ENCODE measurements at regions not wholly inside any gene's neighbourhood (a gene's known extent, or its start where the extent isn't known, plus 50 kb on each side); places are given as distances from the start of the nearest gene placed in this dataset.
A peak's percentile ranks its signal among the peaks of the same experiment; 100 is the strongest.

GRCh38 chr9:84169240-84169639 lies 171.3 kb downstream of the SLC28A3 start:
- H4K5ac ChIP-seq (ENCODE audit: low read depth, low read length): peak overlapping the region; percentile 51; the same call in 1 of the 2 replicates
- H3K4ac ChIP-seq (ENCODE audit: low read depth, low read length): peak overlapping the region; percentile 18; the same call in 1 of the 2 replicates
- peak overlapping the region; percentile 54; the same call in 1 of the 2 replicates for H3K4me2 ChIP-seq (ENCODE audit: low read depth, low read length)
- TF ChIP-seq MAFK (IDR thresholded peaks at IDR 0.05; ENCODE audit: low read depth, low read length) (no peak), NFE2L2 (IDR thresholded peaks at IDR 0.05; ENCODE audit: low read depth, low read length) (peak; percentile 85), FOS (IDR thresholded peaks at IDR 0.05; ENCODE audit: low read depth, low read length) (peak; percentile 78), CTCF (conservative IDR thresholded peaks at IDR 0.05; ENCODE audit: low read depth, low read length) (no peak), ELK1 (IDR thresholded peaks at IDR 0.05; ENCODE audit: borderline replicate concordance, low read depth, low read length) (no peak), RAD21 (IDR thresholded peaks at IDR 0.05; ENCODE audit: low read length) (no peak)
- no peak overlapping the region for H3K56ac ChIP-seq (ENCODE audit: extremely low read depth, insufficient read depth, low read length)
- no peak overlapping the region for H2AK9ac ChIP-seq (replicated peaks; ENCODE audit: low read depth, low read length, poor library complexity)
- BruUV-seq (replicated peaks): no TSS peak
- in situ Hi-C loops (cut with MboI; ENCODE audit: low sequenced_read_pairs) (no loop called here), intact Hi-C loops (cut with micrococcal nuclease) (no loop called here), dilution Hi-C loops (cut with HindIII; ENCODE audit: low sequenced_read_pairs, unreplicated experiment) (no loop called here)
- DNase-seq: peak; percentile 85
- H3K9me1 ChIP-seq (ENCODE audit: insufficient read depth, low read length): peaks cover 8% of the 10 kb centered on the region
- H2AK5ac ChIP-seq (ENCODE audit: low read depth, low read length): peak overlapping the region; percentile 5; the same call in 1 of the 2 replicates
- H4K20me1 ChIP-seq (ENCODE audit: insufficient read depth, low read length): no peaks in the 10 kb centered on the region
- no peak overlapping the region for H3K23ac ChIP-seq (ENCODE audit: low read depth, low read length)
- no peak overlapping the region for H2AFZ ChIP-seq (replicated peaks; ENCODE audit: low read length, poor library complexity)
- ChIA-PET POLR2A (ENCODE audit: unreplicated experiment) (interaction anchor here (0.5 kb wide), 1 partner anchor 191 kb away, joined by 3 read pairs; no protein-coding TSS in a partner anchor), CTCF (no interaction called here)
- peaks cover 11% of the 10 kb centered on the region for H3K4me1 ChIP-seq (ENCODE audit: control insufficient read depth, insufficient read depth, low read length)
- peak overlapping the region in 1 of 2 experiments; percentile 73; a peak in 1 of 4 replicates for H4K8ac ChIP-seq (ENCODE audit: low read depth in 2 of 2, low read length in 2 of 2)
- H3K79me1 ChIP-seq (ENCODE audit: low read depth in 1 of 2, low read length in 2 of 2): no peaks in the 10 kb centered on the region
- no peak overlapping the region for H3K4me3 ChIP-seq (ENCODE audit: insufficient read depth, low read depth, low read length)
- no peak overlapping the region; the same call in 2 of the 3 replicates for H2BK15ac ChIP-seq (ENCODE audit: low read depth, low read length)
- H3K14ac ChIP-seq (replicated peaks; ENCODE audit: low read depth, low read length): no peak overlapping the region
- H2BK120ac ChIP-seq (ENCODE audit: low read depth, low read length): peak overlapping the region; percentile 63; the same call in 1 of the 2 replicates
- peak overlapping the region; percentile 70; the same call in 1 of the 2 replicates for H2BK20ac ChIP-seq (ENCODE audit: low read depth, low read length)
- peak; percentile 36 for ATAC-seq (ENCODE audit: low read depth)
- no peaks in the 10 kb centered on the region for H3K36me3 ChIP-seq (ENCODE audit: control insufficient read depth, insufficient read depth, low read length)
- no peak overlapping the region for H3K27ac ChIP-seq (ENCODE audit: insufficient read depth, low read length)
- peak overlapping the region; percentile 100 for H2BK5ac ChIP-seq (ENCODE audit: low read depth, low read length, poor library complexity, severe bottlenecking)
- H3K18ac ChIP-seq (ENCODE audit: low read depth, low read length): peak overlapping the region; percentile 80; the same call in 1 of the 2 replicates
- no peaks in the 10 kb centered on the region for H3K27me3 ChIP-seq (ENCODE audit: control insufficient read depth, insufficient read depth, low read length)
- H3K9me3 ChIP-seq (ENCODE audit: control insufficient read depth, insufficient read depth, low read length): no peaks in the 10 kb centered on the region
- no peak overlapping the region for H4K91ac ChIP-seq (ENCODE audit: insufficient read depth, low read depth, low read length)
- H3K9ac ChIP-seq (ENCODE audit: low read depth, low read length): no peak overlapping the region
